ENCODE measurements at regions not wholly inside any gene's neighbourhood (a gene's known extent, or its start where the extent isn't known, plus 50 kb on each side); places are given as distances from the start of the nearest gene placed in this dataset.
A peak's percentile ranks its signal among the peaks of the same experiment; 100 is the strongest.

DNA sequence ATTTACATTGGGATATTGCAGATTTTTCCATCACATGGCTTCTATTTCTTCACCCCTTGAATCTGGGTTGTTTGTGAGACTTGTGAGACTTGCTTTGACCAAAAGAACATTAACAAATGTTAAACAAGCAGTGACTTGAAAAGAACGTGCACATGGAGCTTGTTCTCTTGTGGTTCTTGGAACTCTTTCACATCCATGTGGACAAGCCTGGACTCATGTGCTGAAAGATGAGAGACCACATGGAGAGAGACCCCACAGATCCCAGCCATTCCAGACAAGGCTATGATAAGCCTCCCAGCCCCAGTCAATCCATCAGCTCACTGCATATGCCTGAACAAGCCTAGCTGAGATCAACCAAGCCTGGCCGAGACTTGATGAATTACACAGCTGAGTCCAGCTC, 1365.7 kb upstream of the GJE1 start:
- no peak overlapping the region for H3K18ac ChIP-seq (ENCODE audit: low read length)
- no peaks in the 10 kb centered on the region for H3K36me3 ChIP-seq (ENCODE audit: control insufficient read depth, insufficient read depth, low read length)
- H3K4me1 ChIP-seq (ENCODE audit: control insufficient read depth, low read depth, low read length): no peaks in the 10 kb centered on the region
- no peak overlapping the region for H3K56ac ChIP-seq (ENCODE audit: low read length)
- no peak overlapping the region for H3K4me3 ChIP-seq (ENCODE audit: low read length)
- WGBS (ENCODE audit: extremely low coverage, insufficient coverage, low lambda C conversion rate): no CpG with 5 or more reads among the region's 2 CpGs
- H3K4ac ChIP-seq (ENCODE audit: low read depth, low read length): no peak overlapping the region
- no peak overlapping the region for H3K4me2 ChIP-seq (ENCODE audit: low read length)
- H2BK5ac ChIP-seq (ENCODE audit: low read length): no peak overlapping the region
- H3K79me1 ChIP-seq (ENCODE audit: low read length): no peaks in the 10 kb centered on the region
- no peak overlapping the region for H3K23ac ChIP-seq (ENCODE audit: low read length)
- H2BK120ac ChIP-seq (ENCODE audit: low read depth, low read length): no peak overlapping the region
- H2BK15ac ChIP-seq (replicated peaks; ENCODE audit: low read depth): no peak overlapping the region
- H2AK5ac ChIP-seq (ENCODE audit: low read length): no peak overlapping the region
- DNase-seq: no peak
- no peak overlapping the region for H4K8ac ChIP-seq (ENCODE audit: low read depth, low read length)
- H3K27ac ChIP-seq (ENCODE audit: low read depth, low read length): no peak overlapping the region
- H3K9ac ChIP-seq (ENCODE audit: low read length): no peak overlapping the region
- H3K79me2 ChIP-seq (ENCODE audit: control insufficient read depth, insufficient read depth, low read length): no peaks in the 10 kb centered on the region
- no peak overlapping the region for H4K5ac ChIP-seq (ENCODE audit: low read length)
- H3K27me3 ChIP-seq (ENCODE audit: insufficient read depth, low read length, poor library complexity): no peaks in the 10 kb centered on the region

DNA sequence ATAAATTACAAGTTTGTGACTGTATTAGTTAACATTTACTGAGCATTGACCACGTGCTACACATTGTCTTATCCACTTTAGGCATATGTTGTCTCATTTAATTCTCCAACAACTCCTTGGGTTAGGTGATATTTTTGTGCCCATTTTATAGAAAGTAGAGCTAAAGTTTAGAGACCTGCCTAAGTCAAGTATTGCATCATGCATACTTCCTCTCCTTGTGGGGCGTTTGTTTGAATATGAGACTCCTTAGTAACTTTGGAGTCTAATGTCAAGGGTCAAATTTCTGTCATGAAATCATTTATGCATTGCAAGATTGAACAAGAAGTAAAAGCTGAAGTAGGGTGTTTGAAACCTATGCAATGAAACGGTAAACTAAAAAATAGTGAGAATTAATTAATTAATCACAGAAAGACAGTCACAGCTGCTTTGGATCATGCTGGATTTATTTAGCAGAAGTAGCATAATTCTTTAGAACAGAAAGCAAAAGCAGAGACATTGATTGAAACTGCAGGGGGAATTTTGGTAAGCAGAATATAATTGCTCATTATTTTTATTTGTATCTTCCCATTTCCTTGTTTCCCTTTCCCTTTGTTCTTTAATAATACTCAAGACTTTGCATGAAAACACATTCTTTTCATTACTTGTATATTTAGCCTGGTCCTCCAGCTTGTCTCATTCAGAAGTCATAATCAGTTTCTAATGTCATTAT, 1374.4 kb upstream of the GJE1 start:
- H3K23ac ChIP-seq (ENCODE audit: low read length): no peak overlapping the region
- H3K9ac ChIP-seq (ENCODE audit: low read length): no peak overlapping the region
- no peak overlapping the region for H3K56ac ChIP-seq (ENCODE audit: low read length)
- no peak overlapping the region for H4K8ac ChIP-seq (ENCODE audit: low read depth, low read length)
- DNase-seq: no peak
- H4K5ac ChIP-seq (ENCODE audit: low read length): no peak overlapping the region
- no peak overlapping the region for H2BK15ac ChIP-seq (replicated peaks; ENCODE audit: low read depth)
- H3K79me1 ChIP-seq (ENCODE audit: low read length): no peaks in the 10 kb centered on the region
- no peak overlapping the region for H3K4me3 ChIP-seq (ENCODE audit: low read length)
- no peaks in the 10 kb centered on the region for H3K79me2 ChIP-seq (ENCODE audit: control insufficient read depth, insufficient read depth, low read length)
- no peak overlapping the region for H3K4ac ChIP-seq (ENCODE audit: low read depth, low read length)
- no peak overlapping the region for H2AK5ac ChIP-seq (ENCODE audit: low read length)
- H3K4me2 ChIP-seq (ENCODE audit: low read length): no peak overlapping the region
- H2BK120ac ChIP-seq (ENCODE audit: low read depth, low read length): no peak overlapping the region
- H3K36me3 ChIP-seq (ENCODE audit: control insufficient read depth, insufficient read depth, low read length): no peaks in the 10 kb centered on the region
- no peaks in the 10 kb centered on the region for H3K4me1 ChIP-seq (ENCODE audit: control insufficient read depth, low read depth, low read length)
- WGBS (ENCODE audit: extremely low coverage, insufficient coverage, low lambda C conversion rate): no CpG with 5 or more reads among the region's 3 CpGs
- H2BK5ac ChIP-seq (ENCODE audit: low read length): no peak overlapping the region
- no peak overlapping the region for H3K27ac ChIP-seq (ENCODE audit: low read depth, low read length)
- H3K27me3 ChIP-seq (ENCODE audit: insufficient read depth, low read length, poor library complexity): no peaks in the 10 kb centered on the region
- H3K18ac ChIP-seq (ENCODE audit: low read length): no peak overlapping the region

DNA sequence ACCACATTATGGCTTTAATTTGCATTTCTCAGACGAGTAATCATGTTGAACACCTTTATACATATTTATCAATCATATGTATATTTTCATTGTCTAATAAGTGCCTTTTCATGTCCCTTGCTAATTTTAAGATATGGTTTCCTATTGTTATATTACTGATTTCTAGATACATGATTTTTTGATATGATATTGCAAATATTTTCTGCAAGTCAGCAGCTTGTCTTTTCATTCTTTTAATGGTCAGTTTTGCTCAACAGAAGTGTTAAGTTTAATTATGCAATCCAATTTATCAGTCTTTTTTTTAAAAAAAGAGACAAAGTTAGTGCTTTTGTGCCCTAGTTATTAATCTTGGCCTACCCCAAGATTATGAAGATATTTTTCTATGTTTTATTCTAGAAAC, 1377.8 kb upstream of the CITED2 start:
- no peak overlapping the region for H4K8ac ChIP-seq (ENCODE audit: low read depth, low read length)
- H4K5ac ChIP-seq (ENCODE audit: low read length): no peak overlapping the region
- WGBS (ENCODE audit: extremely low coverage, insufficient coverage, low lambda C conversion rate): no CpG with 5 or more reads among the region's 1 CpG
- H3K18ac ChIP-seq (ENCODE audit: low read length): no peak overlapping the region
- no peak overlapping the region for H3K4ac ChIP-seq (ENCODE audit: low read depth, low read length)
- H3K23ac ChIP-seq (ENCODE audit: low read length): no peak overlapping the region
- no peaks in the 10 kb centered on the region for H3K79me2 ChIP-seq (ENCODE audit: control insufficient read depth, insufficient read depth, low read length)
- H3K36me3 ChIP-seq (ENCODE audit: control insufficient read depth, insufficient read depth, low read length): no peaks in the 10 kb centered on the region
- H2BK15ac ChIP-seq (replicated peaks; ENCODE audit: low read depth): no peak overlapping the region
- H2BK5ac ChIP-seq (ENCODE audit: low read length): no peak overlapping the region
- no peak overlapping the region for H3K27ac ChIP-seq (ENCODE audit: low read depth, low read length)
- H3K79me1 ChIP-seq (ENCODE audit: low read length): no peaks in the 10 kb centered on the region
- no peak overlapping the region for H3K4me3 ChIP-seq (ENCODE audit: low read length)
- no peak overlapping the region for H3K4me2 ChIP-seq (ENCODE audit: low read length)
- no peak overlapping the region for H2AK5ac ChIP-seq (ENCODE audit: low read length)
- no peak overlapping the region for H3K9ac ChIP-seq (ENCODE audit: low read length)
- H3K56ac ChIP-seq (ENCODE audit: low read length): no peak overlapping the region
- H2BK120ac ChIP-seq (ENCODE audit: low read depth, low read length): no peak overlapping the region
- no peaks in the 10 kb centered on the region for H3K27me3 ChIP-seq (ENCODE audit: insufficient read depth, low read length, poor library complexity)
- H3K4me1 ChIP-seq (ENCODE audit: control insufficient read depth, low read depth, low read length): no peaks in the 10 kb centered on the region
- no peak for DNase-seq

DNA sequence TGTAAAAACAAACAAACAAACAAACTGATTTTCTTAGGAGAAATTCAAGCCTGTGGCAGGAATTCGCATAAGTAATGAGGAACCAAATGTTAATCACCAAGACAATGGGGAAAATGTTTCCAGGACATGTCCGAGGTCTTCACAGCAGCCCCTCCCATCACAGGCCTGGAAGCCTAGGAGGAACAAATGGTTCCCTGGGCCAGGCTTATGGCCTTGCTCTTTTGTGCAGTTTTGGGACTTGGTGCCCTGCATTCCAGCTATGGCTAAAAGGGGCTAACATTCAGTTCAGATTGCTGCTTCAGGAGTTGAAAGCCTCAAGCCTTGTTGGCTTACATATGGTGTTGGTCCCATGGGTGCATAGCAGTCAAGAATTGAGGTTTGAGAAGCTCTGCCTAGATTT, 1372.7 kb upstream of the CITED2 start:
- no peak overlapping the region for H3K18ac ChIP-seq (ENCODE audit: low read length)
- no peak overlapping the region for H2BK5ac ChIP-seq (ENCODE audit: low read length)
- H3K4me1 ChIP-seq (ENCODE audit: control insufficient read depth, low read depth, low read length): no peaks in the 10 kb centered on the region
- no peak overlapping the region for H3K23ac ChIP-seq (ENCODE audit: low read length)
- H3K36me3 ChIP-seq (ENCODE audit: control insufficient read depth, insufficient read depth, low read length): no peaks in the 10 kb centered on the region
- no peak overlapping the region for H3K4ac ChIP-seq (ENCODE audit: low read depth, low read length)
- no peak overlapping the region for H2BK15ac ChIP-seq (replicated peaks; ENCODE audit: low read depth)
- H3K79me1 ChIP-seq (ENCODE audit: low read length): no peaks in the 10 kb centered on the region
- WGBS (ENCODE audit: extremely low coverage, insufficient coverage, low lambda C conversion rate): no CpG with 5 or more reads among the region's 2 CpGs
- DNase-seq: peak; percentile 1
- no peak overlapping the region for H2BK120ac ChIP-seq (ENCODE audit: low read depth, low read length)
- no peak overlapping the region for H2AK5ac ChIP-seq (ENCODE audit: low read length)
- no peak overlapping the region for H3K4me2 ChIP-seq (ENCODE audit: low read length)
- H3K79me2 ChIP-seq (ENCODE audit: control insufficient read depth, insufficient read depth, low read length): no peaks in the 10 kb centered on the region
- H4K5ac ChIP-seq (ENCODE audit: low read length): no peak overlapping the region
- no peak overlapping the region for H3K56ac ChIP-seq (ENCODE audit: low read length)
- no peak overlapping the region for H3K27ac ChIP-seq (ENCODE audit: low read depth, low read length)
- H3K27me3 ChIP-seq (ENCODE audit: insufficient read depth, low read length, poor library complexity): no peaks in the 10 kb centered on the region
- no peak overlapping the region for H3K9ac ChIP-seq (ENCODE audit: low read length)
- no peak overlapping the region for H4K8ac ChIP-seq (ENCODE audit: low read depth, low read length)
- no peak overlapping the region for H3K4me3 ChIP-seq (ENCODE audit: low read length)

DNA sequence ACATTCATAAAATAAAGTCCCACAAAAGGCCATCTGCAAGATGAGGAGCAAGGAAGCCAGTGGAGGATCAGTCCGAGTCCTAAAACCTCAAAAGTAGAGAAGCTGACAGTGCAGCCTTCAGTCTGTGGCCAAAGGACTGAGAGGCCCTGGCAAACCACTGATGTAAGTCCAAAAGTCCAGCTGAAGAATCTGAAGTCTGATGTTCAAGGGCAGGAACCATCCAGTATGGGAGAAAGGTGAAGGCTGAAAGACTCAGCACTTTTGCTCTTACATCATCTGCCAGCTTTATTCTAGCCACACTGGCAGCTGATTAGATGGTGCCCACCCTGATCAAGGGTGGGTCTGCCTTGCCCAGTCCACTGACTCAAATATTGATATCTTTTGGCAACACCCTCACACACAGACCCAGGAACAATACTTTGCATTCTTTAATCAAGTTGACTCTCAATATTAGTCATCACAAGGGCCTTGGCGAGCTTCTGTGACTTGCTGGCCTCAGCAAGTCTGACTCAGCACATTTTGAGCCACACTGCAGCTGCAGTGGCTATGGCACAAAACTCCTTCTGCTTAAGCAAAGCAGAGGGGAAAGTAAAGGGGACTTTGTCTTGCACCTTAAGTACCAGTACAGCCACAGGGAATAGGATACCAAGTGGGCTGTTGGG, 1370.3 kb upstream of the CITED2 start:
- no peak overlapping the region for H3K4me3 ChIP-seq (ENCODE audit: low read length)
- H3K27me3 ChIP-seq (ENCODE audit: insufficient read depth, low read length, poor library complexity): no peaks in the 10 kb centered on the region
- H3K79me2 ChIP-seq (ENCODE audit: control insufficient read depth, insufficient read depth, low read length): no peaks in the 10 kb centered on the region
- DNase-seq: no peak
- no peak overlapping the region for H2BK120ac ChIP-seq (ENCODE audit: low read depth, low read length)
- H3K79me1 ChIP-seq (ENCODE audit: low read length): no peaks in the 10 kb centered on the region
- no peaks in the 10 kb centered on the region for H3K4me1 ChIP-seq (ENCODE audit: control insufficient read depth, low read depth, low read length)
- no CpG with 5 or more reads among the region's 2 CpGs for WGBS (ENCODE audit: extremely low coverage, insufficient coverage, low lambda C conversion rate)
- H4K5ac ChIP-seq (ENCODE audit: low read length): no peak overlapping the region
- no peak overlapping the region for H3K56ac ChIP-seq (ENCODE audit: low read length)
- no peaks in the 10 kb centered on the region for H3K36me3 ChIP-seq (ENCODE audit: control insufficient read depth, insufficient read depth, low read length)
- no peak overlapping the region for H3K18ac ChIP-seq (ENCODE audit: low read length)
- no peak overlapping the region for H2BK5ac ChIP-seq (ENCODE audit: low read length)
- no peak overlapping the region for H3K23ac ChIP-seq (ENCODE audit: low read length)
- H4K8ac ChIP-seq (ENCODE audit: low read depth, low read length): no peak overlapping the region
- no peak overlapping the region for H2BK15ac ChIP-seq (replicated peaks; ENCODE audit: low read depth)
- H3K9ac ChIP-seq (ENCODE audit: low read length): no peak overlapping the region
- H3K4ac ChIP-seq (ENCODE audit: low read depth, low read length): no peak overlapping the region
- no peak overlapping the region for H2AK5ac ChIP-seq (ENCODE audit: low read length)
- H3K4me2 ChIP-seq (ENCODE audit: low read length): no peak overlapping the region
- no peak overlapping the region for H3K27ac ChIP-seq (ENCODE audit: low read depth, low read length)

DNA sequence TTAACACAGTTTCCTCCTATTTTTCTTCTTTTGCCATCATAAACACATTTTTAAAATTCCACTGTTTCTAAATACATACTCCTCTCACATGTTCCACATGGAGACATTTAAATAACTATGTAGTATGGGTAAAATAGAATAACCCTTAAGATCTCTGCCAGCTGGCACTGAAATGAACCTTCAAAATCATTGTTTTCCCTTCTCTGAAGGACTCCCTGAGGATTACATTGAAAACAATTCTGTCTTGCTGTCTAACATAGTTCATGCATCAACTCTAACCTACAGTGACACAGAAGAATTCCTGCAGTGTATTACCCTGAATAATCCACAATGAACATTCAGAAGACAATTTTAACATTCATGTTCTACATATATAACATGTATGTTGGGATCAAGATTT, 1361.8 kb upstream of the CITED2 start:
- H3K4ac ChIP-seq (ENCODE audit: low read depth, low read length): no peak overlapping the region
- H3K23ac ChIP-seq (ENCODE audit: low read length): no peak overlapping the region
- H3K79me1 ChIP-seq (ENCODE audit: low read length): no peaks in the 10 kb centered on the region
- H3K56ac ChIP-seq (ENCODE audit: low read length): no peak overlapping the region
- no peaks in the 10 kb centered on the region for H3K36me3 ChIP-seq (ENCODE audit: control insufficient read depth, insufficient read depth, low read length)
- H3K4me2 ChIP-seq (ENCODE audit: low read length): no peak overlapping the region
- H2BK120ac ChIP-seq (ENCODE audit: low read depth, low read length): no peak overlapping the region
- no peaks in the 10 kb centered on the region for H3K79me2 ChIP-seq (ENCODE audit: control insufficient read depth, insufficient read depth, low read length)
- H2BK15ac ChIP-seq (replicated peaks; ENCODE audit: low read depth): no peak overlapping the region
- H3K9ac ChIP-seq (ENCODE audit: low read length): no peak overlapping the region
- H2AK5ac ChIP-seq (ENCODE audit: low read length): no peak overlapping the region
- no peak for DNase-seq
- no peaks in the 10 kb centered on the region for H3K27me3 ChIP-seq (ENCODE audit: insufficient read depth, low read length, poor library complexity)
- H4K8ac ChIP-seq (ENCODE audit: low read depth, low read length): no peak overlapping the region
- H4K5ac ChIP-seq (ENCODE audit: low read length): no peak overlapping the region
- no peak overlapping the region for H2BK5ac ChIP-seq (ENCODE audit: low read length)
- no peak overlapping the region for H3K4me3 ChIP-seq (ENCODE audit: low read length)
- H3K18ac ChIP-seq (ENCODE audit: low read length): no peak overlapping the region
- H3K27ac ChIP-seq (ENCODE audit: low read depth, low read length): no peak overlapping the region
- no peaks in the 10 kb centered on the region for H3K4me1 ChIP-seq (ENCODE audit: control insufficient read depth, low read depth, low read length)

Measured in mesendoderm (in vitro differentiated cells).